Sciatic nerve (tissue), 2 donors: ENCODE measurements at regions not wholly inside any gene's neighbourhood (a gene's known extent, or its start where the extent isn't known, plus 50 kb on each side); places are given as distances from the start of the nearest gene placed in this dataset.
"Not testable (repeated sequence)": the region's sequence is repeated elsewhere in the genome, so short reads cannot be mapped to it uniquely, and the experiment has no call there.

Source experiments
- ATAC-seq: fragments of 200-7000 bp; cut with Tn5 transposase; one replicate; pipeline ENCODE4 v1.9.1; 2020; ENCODE audit warnings: mild to moderate bottlenecking, moderate library complexity
- DNase-seq: peaks from one replicate; pipeline ENCODE4 v3.0.0-alpha.2; 2020; ENCODE audit warnings: low spot score
- intact Hi-C: fragments of 100-400 bp; cut with DNase I; formaldehyde crosslinking; loops from one replicate; pipeline ENCODE4 v1.14.2; 2022
- donor health status: DM: no; HTN: no; CAD: no.
- donor health status: DM: no; HTN: no; CAD: no.

DNA sequence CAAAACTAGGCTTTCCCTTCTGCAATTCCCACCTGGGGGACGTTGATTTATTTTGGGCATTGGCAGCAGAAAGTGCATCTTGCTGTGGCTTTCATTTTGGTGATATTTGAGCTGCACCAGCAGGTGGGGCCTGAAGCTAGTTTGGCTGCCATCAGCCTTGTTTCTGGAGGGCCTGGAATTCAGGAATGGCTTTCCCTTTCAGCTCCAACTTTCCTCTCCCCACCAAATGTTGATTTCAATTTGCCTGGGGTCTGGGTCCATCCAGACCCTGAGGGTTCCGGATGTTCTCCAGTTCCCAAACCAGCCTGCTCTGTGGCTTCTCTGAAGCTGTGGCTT is 640.4 kb downstream of the TYW1 start:
- ATAC-seq (no peak), DNase-seq (no peak)
- intact Hi-C loops, result no loop called here

DNA sequence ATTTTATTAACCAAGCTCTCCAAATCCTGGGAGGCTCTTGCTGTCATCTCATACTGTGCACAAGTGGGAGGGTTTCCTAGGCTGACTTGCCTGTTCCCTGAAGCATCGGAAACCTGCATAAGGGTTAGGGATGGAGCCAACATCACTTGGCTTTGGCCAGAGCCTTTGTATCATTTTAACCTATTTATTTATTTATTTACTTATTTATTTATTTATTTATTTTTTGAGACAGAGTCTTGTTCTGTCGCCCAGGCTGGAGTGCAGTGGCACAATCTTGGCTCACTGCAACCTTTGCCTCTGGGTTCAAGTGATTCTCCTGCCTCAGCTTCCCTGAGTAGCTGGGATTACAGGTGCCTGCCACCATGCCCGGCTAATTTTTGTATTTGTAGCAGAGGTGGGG is 645.9 kb downstream of the TYW1 start:
- ATAC-seq, intact Hi-C loops, DNase-seq: not testable (repeated sequence)

DNA sequence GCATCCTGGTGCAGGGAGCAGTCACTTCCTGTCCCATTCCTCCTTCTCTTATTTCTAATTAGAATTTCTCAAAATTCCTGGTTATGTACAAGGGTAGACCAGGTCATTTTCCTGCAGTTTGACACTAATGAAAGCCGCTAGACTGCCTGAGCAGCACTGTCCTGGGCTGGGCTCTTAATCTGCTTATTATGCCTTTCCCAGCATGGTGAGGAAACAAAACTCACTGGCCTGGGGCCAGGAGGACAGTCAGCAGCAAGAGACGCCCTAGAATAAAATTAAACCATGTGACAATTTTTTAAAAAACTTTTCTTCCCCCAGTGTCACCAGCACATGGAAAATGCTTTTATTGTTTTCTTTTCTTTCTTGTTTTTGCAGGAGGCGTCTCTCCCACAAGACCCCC is 647.5 kb downstream of the TYW1 start:
- DNase-seq, result peak; percentile 58
- intact Hi-C loops, result no loop called here
- ATAC-seq, result peak; percentile 60

DNA sequence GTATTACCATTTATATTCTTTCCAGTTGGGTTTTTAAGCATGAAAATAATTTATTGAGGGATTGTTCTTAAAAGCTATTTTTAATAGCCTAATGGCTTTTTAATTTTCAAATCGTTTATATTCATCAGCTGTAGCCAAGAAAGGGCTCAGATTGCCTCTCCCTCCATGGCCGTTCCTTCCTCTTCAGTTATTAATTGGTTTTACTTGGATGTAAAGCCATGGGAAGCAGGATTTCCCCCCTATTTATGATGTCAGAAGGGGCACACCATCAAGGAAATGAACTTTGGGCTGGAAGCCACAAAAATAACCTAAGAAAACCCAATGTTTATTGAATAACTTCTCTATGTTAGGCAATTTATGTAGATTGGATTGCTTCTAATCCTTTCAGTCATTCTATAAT is 656.3 kb downstream of the TYW1 start:
- intact Hi-C loops, result no loop called here
- DNase-seq (no peak), ATAC-seq (no peak)

DNA sequence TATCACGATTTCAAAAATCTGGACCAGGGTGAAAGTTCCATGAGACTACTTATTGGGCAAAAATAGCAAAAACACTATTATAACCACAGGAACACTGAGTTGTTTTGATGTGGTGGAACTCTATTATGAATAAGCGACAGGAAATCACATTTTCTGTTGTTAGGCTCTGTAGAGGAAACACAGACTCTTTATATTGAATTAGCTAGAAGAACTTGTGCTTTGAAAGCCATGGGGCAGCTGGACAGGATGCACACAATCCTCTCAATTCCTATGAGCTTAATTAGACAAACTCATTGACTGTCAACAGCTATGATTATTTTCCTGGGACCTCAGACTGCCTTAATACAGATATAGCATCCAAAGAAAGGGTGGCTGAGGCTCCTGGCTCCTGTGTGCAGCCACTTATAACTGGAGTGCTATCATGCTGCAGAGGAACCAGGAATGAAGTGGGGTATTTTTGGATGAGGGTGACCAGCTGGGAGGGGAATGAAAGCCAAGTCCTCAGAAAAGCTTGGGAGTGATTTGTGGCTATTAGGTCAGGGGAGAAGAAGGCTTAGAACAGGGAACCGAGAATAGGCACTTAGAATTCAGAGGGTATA is 657.3 kb downstream of the TYW1 start:
- ATAC-seq (peak; percentile 71), DNase-seq (no peak)
- intact Hi-C loops, result no loop called here

DNA sequence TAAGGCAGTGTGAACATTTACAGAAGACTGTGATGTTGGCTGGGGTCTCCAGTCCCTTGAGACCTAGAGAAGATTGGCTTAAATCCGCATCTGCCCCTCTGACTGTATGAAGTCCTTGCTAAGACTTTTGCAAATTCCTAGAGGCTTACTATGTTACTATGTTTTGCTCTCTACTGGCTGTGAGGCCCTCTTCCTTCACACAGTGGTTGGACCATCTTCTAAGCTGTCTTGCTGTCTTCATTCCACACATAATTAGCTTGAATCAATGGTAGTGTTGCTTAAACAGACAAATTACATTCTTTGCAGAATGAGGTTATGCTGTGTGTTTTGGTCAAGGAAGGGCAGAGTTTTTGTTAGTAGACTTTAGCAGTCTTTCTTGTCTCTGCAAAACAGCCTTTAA is 658.0 kb downstream of the TYW1 start:
- DNase-seq (no peak), ATAC-seq (peak; percentile 59)
- intact Hi-C loops, result no loop called here

DNA sequence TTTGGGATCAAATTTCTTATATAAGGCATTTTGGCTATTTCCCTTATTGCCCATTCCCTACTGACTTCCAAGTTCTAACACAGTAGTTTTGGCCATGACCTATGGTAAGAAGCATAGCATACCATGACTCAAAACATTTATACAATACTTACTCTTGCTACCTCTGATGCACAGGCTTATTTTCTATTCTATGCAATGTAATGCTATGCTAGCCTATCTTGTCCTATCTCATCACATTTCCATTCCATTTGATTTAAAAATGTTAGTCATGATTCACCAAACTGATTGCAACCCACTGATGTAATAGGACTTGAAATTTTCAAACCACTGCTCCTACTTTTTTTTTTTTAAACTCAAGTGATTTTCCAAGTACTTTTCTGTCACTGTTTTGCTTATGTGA is 658.5 kb downstream of the TYW1 start:
- ATAC-seq (no peak), DNase-seq (no peak)
- intact Hi-C loops, result no loop called here

DNA sequence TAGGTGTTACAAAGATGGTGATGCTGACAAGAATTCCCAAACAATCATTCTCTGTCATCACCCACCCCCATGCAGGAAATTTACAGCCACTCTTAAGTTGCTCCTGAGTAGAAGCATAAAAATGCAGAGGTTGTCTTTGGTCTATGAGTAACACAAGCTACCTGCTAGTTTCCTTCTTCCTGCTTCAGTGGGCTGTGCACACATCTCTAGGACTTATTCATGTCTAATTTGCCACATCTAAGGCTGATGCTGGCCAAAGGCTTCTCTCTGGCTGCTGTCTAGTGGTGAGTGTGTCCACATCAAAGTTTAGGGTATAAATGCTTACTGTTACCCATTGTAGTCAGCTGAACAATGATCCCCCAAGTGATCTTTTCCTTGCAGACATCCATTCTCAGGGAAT is 662.5 kb downstream of the TYW1 start:
- intact Hi-C loops, result no loop called here
- DNase-seq (no peak), ATAC-seq (no peak)

DNA sequence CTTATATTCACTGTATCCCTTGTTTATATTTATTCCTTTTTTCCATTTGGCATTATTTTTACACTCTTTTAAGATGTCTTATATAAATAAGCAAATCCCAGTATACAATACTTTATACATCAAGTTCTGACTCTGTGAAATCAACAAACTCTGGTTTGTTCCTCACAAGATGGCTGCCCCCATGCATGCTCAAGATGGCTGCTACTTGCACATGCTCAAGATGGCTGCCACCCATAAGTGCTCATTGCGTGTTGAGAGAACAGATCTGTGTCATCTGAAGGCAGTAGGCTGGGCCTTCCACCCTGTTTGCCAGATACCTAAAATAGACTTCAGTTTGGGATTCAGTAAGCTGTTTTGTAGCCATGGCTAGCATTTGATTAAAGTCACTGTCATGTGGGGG is 666.2 kb downstream of the TYW1 start:
- DNase-seq (no peak), ATAC-seq (no peak)
- intact Hi-C loops, result no loop called here

DNA sequence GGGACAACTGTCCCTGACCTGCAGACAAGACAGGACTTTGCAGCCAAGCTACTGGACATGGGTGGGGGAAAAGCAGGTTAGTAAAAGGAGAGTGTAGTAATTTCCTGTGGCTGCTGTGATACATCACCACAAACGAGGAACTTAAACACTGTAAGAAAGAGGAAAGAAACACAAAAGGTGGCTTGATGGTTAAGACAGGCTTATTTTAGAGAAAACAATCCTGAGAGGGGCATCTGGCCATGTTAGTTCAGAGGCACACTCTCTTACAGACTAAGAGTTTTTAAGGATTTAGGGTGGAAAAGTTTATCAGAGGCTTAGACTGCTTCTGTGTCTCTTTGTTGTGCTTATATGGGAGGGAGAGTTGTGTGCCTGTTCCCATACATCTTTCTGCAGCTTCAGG is 667.0 kb downstream of the TYW1 start:
- DNase-seq, result no peak
- intact Hi-C loops, result no loop called here
- no peak for ATAC-seq

DNA sequence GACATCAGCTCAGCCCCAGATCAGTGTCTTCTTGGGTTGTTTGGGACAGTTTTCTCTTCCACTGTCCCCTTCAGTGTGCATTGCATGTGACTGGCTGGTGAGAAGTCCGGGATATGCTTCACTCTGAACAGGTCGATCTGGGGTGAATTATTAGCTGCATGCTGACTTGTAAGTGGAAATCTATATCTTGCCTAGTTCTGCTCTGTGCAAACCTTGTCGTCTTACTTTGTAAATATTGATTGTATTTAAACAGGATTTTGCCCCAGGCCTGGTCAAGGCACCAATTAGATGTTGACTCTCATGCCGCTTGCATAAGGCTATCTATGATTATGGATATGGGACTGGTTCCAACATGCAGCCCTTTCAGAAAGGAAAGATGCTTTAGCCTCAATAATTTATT is 669.7 kb downstream of the TYW1 start:
- intact Hi-C loops, result not testable (repeated sequence)

DNA sequence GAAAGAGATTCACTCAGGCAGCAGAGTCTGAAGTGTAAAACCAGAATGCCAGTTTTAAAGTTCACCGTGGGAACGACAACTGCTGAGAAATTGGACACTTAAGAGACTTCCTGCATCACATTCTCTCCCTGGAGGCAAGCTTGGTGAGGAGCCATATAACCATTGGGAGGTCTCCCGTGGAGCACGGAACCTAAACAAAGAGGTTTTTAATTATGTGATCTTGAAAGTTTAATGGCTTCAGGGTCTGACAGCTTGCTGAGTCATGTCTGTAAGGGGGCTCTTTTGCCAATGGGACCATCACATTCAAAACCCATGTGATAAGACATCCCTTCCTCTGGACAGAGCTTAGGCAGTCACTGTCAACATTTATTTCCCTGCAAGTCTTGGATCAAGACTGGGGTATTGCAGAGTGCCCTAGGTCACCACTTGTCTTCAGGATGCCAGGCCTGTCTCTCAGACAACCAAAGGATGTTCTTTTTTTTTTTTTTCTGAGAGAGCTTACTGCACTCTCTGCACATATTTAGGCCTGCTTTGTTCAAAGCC is 674.4 kb downstream of the TYW1 start:
- intact Hi-C loops, result no loop called here
- no peak for ATAC-seq
- no peak for DNase-seq

More for the DNA sequence above, 669.7 kb downstream of the TYW1 start:
- DNase-seq, ATAC-seq: not testable (repeated sequence)

DNA sequence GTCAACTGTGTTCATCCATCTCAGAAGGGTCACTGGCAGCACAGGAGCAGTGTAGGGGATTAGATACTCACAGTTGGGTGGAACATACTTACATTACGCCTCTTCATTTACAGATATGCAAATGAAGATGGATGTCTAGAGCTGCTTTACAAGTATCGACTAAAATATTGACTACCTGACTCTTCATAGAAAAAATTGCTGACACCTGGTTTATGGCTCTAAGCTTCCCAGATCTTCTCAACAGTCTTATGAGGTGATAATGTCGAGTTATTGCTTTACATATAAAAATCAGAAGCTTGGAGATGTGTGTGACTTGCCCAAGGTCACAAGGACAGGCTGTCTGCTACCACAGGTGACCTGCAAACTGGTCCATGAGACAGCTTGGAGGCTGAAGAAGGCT is 677.2 kb downstream of the TYW1 start:
- ATAC-seq, result no peak
- intact Hi-C loops, result no loop called here

DNA sequence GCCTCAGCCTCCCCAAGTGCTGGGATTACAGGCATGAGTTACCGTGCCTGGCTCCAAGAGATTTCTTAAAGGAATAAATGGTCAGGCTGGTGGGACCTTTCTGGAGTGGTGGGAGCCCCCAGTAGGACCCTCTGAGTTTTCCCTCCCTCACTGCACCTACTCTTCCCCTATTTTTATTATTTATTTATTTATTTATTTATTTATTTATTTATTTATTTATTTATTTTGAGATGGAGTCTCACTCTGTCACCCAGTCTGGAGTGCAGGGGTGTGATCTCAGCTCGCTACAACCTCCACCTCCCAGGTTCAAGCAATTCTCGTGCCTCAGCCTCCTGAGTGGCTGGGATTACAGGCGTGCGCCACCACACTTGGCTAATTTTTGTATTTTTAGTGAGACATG is 678.2 kb downstream of the TYW1 start:
- intact Hi-C loops, ATAC-seq, DNase-seq: not testable (repeated sequence)

More for the DNA sequence above, 677.2 kb downstream of the TYW1 start:
- DNase-seq, result no peak

DNA sequence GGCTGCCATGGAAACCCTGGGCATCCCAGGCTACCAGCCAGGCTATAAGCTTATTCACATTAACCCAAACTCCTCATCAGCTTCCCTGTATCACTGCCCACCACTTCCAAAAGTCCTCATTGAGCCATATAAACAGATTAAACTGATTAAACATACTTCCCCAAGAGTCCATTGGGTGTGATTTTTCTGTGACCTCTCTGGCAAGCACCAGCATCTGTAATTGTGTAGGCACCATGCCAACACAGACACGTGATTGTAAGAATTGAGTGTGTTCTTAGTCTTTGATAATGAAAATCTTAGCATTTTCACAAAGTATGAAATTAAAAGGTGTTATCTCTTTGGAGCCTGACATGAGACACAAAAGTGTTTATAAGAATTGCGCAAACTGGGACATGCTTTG is 679.3 kb downstream of the TYW1 start:
- intact Hi-C loops, result no loop called here
- ATAC-seq, result no peak
- DNase-seq, result no peak

DNA sequence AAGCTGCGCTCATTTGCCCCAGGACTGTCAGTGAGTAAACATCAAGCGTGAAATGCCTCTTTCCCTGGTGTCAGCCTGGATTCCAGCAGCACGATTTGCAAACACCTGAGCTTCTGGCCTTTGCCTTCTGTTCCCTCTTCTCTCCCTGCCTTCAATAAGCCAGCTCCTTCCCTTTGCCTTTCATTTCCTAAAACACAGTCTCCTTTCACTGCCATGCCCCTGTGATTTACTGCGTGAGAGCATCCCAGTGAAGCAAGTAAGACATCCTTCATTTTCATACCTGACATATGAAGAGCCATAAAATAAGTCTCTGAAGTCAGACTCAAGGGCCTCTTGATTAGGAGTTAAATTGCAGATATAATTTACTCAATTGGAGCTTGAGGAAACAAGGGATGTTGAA is 681.8 kb downstream of the TYW1 start:
- intact Hi-C loops, result no loop called here
- DNase-seq (no peak), ATAC-seq (no peak)

DNA sequence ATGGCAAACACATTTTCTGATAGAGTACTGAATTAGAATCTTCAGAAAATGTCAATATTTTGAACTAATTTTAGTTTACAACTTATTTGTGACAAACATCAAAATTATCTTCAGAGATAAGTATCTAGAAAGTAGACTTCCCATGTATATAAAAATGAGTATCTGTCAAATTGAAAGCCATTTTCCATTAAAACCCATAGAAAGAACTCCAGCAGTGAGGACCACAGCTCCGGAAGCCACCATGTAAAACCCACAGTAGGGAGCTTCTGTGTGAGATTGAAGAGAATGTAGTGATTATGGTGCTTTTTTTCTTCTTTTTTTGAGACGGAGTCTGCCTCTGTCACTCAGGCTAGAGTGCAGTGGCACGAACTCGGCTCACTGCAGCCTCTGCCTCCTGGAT is 687.0 kb downstream of the TYW1 start:
- intact Hi-C loops, result no loop called here
- DNase-seq (no peak), ATAC-seq (no peak)

DNA sequence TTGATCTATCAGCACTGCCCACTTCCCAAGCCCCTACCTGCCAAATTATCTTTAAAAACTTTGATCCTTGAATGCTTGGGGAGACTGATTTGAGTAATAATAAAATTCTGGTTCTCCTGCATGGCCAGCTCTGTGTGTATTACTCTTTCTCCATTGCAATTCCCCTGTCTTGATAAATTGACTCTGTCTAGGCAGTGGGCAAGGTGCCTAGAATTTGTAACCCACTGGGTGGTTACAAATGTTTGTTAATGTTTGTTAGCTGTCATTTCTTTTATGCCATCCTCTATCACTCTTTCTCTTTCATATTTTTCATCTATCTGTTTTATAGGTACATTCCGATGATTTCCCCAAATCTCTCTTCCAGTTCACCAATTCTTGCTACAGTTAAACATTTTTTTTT is 694.1 kb downstream of the TYW1 start:
- intact Hi-C loops, result no loop called here
- no peak for DNase-seq
- ATAC-seq, result no peak

DNA sequence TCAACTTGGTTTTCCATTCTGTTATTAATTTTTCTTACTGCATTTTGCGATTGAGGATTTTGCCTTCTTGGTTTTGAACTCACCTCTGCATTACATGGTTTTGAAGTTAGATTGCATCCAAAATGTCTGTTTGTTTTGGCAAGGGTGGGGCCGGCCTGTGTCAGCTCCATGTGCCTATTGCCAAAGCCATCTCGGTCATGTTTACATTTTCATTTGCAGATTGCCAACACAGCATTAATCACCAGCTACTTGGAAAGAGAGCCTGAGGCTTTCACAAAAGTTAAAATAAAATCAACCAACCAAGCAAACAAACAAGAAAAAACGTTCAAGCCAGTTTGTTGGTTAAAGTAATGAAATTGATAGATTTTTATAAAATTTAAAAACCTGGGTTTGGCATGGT is 695.8 kb downstream of the TYW1 start:
- ATAC-seq, result no peak
- intact Hi-C loops, result no loop called here
- no peak for DNase-seq

DNA sequence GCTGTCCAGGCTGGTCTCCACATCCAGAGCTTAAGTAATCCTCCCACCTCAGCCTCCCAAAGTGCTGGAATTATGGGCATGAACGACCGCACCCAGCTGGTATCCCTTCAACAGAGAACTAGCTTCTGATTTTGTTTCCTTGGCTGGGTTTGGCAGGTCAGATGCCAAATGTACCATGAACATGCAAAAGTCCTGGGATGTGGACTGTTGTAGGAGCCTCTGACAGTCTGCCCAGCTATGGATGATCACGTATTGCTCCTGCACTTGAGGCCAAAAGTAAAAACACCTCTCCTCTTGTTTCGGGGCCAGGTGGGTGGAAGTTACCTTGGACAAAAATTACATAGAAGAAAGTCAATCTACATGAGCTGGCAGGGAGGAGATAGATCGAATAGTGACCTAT is 699.5 kb downstream of the TYW1 start:
- DNase-seq, result no peak
- ATAC-seq, result no peak
- intact Hi-C loops, result no loop called here

DNA sequence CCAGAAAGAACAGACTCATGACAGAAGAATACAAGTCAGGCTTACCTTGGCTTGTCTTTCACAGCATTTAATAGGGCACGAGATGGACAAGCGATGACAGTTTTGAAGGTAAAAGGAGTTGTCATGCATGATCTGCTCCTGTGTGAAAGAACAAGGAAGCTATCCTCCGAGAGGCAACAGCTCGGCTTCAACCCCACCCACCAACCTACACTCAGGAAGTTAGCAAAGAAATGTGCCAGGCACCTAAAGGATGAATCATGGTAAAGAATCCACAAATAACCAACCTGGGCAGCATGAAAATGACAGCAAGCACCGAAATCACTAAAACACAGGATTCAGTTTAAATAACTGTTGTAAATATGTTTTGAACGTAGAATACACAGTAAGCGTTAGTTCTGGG is 700.2 kb downstream of the TYW1 start:
- DNase-seq, result no peak
- intact Hi-C loops, result no loop called here
- ATAC-seq, result no peak

DNA sequence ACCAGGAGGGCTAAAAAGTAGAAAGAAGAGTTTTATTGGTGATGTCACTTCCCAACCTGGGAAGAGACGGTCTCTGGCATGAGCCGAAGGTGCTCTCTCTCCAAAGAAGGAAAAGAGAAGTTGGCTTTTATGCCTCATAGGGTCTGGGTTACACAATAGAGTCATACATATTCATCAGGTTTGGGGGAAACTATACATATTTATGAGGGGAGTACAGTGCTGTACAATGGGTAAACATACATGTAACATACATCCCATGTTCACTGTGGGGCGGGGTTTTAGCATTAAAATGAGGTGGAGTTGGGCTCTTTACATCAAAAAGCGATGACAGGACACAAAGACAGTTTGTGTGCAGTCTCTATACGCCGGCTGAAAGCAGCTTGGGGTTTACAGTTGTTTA is 701.7 kb downstream of the TYW1 start:
- DNase-seq (no peak), ATAC-seq (no peak)
- intact Hi-C loops, result no loop called here
